A549 (cell line): ENCODE measurements at regions not wholly inside any gene's neighbourhood (a gene's known extent, or its start where the extent isn't known, plus 50 kb on each side); places are given as distances from the start of the nearest gene placed in this dataset.
"Not testable (repeated sequence)": the region's sequence is repeated elsewhere in the genome, so short reads cannot be mapped to it uniquely, and the experiment has no call there.

Experiments
- ATAC-seq, 2 experiments: fragments of 200-7000 bp in 1 of 2; fragments of >200 bp in 1 of 2; cut with Nextera tagmentation in 1 of 2; cut with Tn5 transposase in 1 of 2; 3 replicates each; pipeline versions ENCODE4 v1.8.0 to v1.9.1; 2018 to 2020; ENCODE audit warnings: mild to moderate bottlenecking in 1 of 2, moderate library complexity in 1 of 2
- CTCF ChIA-PET: fragments of 300-600 bp; sonication (Branson Sonifier 250); formaldehyde crosslinking; extraction: SDS; loops from one replicate; lab custom pipeline; 2021; ENCODE audit warnings: antibody characterized with exemption, inconsistent platforms; lab: Yijun Ruan, JAX
- POLR2A ChIA-PET: fragments of 350-600 bp; formaldehyde crosslinking; extraction: SDS; loops from one replicate; lab custom pipeline; 2021; ENCODE audit warnings: antibody characterized with exemption, inconsistent platforms; lab: Yijun Ruan, JAX
- DNase-seq, 2 experiments: peaks; one replicate each; pipeline versions ENCODE4 v3.0.0 to v3.0.0-alpha.2; 2011 to 2016; ENCODE audit warnings: low read depth in 1 of 2, low spot score in 1 of 2
- FAIRE-seq: peaks from 2 replicates; lab custom pipeline; 2011; peaks lifted over from hg19 to GRCh38; lab: Jason Lieb, UNC
- H3K27ac ChIP-seq, 2 experiments: fragments of >200 bp; sonication (Bioruptor Twin); formaldehyde crosslinking; 3 replicates each; pipeline ENCODE4 v1.5.1; 2016 to 2017
- H3K4me1 ChIP-seq: fragments of >200 bp; sonication (Bioruptor Twin); formaldehyde crosslinking; 3 replicates; pipeline ENCODE4 v1.6.1; 2016
- H3K4me2 ChIP-seq: fragments of >200 bp; sonication (Bioruptor Twin); formaldehyde crosslinking; 3 replicates; pipeline ENCODE4 v1.6.1; 2016
- H3K4me3 ChIP-seq: fragments of >200 bp; sonication (Bioruptor Twin); formaldehyde crosslinking; 3 replicates; pipeline ENCODE4 v1.5.1; 2016
- H3K9me3 ChIP-seq: fragments of >200 bp; sonication (Bioruptor Twin); formaldehyde crosslinking; 3 replicates; pipeline ENCODE4 v1.6.1; 2016
- WGBS: methylation state at CpG from one replicate; pipeline ENCODE4 v1.1.6; 2017; ENCODE audit errors: missing lambda C conversion rate; 5-methylcytosine and 5-hydroxymethylcytosine counted together

DNA sequence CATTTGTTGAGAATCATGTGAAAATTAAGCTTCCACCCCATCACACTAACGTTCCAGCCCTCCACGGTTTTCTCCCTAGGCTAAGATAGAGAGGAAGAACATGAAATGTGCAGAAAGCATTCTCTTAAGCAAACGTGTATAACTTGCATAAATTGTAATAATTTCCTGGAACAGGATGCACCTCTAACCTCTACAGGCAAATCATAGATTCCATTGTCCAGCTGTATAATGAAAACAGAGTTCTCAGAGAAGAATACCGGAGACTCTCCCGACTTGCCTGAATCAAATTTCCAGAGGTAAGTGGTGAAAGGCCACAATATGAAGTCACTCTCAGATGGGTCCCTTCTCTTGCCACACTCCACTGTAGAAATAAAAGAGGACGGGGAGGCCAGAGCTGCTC is 87.7 kb downstream of the PPIAL4A start:
- CTCF ChIA-PET, result not testable (repeated sequence)

DNA sequence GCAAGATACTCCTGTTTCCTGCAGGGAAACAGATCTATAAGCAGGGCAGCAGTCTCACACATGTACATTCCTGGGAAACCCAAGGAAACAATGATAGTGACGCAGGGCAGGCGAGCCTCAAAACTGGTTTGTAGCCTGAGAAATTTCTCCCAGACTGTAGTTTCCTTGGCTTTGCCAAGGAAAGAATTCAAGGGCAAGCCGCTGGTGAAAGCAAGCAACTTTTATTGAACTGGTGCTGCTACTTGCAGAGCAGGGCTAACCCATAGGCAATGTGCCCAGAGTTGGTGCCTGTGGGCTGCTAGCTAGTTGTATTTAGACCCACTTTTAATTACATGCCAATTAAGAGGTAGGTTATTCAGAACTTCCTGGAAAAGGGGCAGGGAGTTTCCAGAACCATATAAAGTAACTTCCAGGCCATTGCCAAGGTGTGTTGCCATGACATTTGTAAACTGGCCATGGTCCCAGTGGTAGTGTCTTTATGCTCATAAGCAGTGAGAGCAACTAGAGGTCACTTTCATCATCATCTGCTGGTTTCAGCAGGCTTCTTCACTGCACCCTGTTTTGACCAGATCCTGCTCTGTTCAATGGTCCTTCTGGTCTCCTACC is 92.0 kb downstream of the PPIAL4A start:
- CTCF ChIA-PET, H3K4me1 ChIP-seq, H3K4me2 ChIP-seq, H3K4me3 ChIP-seq, FAIRE-seq, DNase-seq, H3K27ac ChIP-seq, ATAC-seq, H3K9me3 ChIP-seq, POLR2A ChIA-PET: not testable (repeated sequence)
- 59% methylated on average over 3 of the region's 3 CpGs for WGBS

More for the DNA sequence above, 87.7 kb downstream of the PPIAL4A start:
- FAIRE-seq, H3K4me2 ChIP-seq, H3K9me3 ChIP-seq, POLR2A ChIA-PET, DNase-seq, H3K4me1 ChIP-seq, H3K4me3 ChIP-seq, ATAC-seq, H3K27ac ChIP-seq: not testable (repeated sequence)
- 16% methylated on average over 5 of the region's 6 CpGs for WGBS

DNA sequence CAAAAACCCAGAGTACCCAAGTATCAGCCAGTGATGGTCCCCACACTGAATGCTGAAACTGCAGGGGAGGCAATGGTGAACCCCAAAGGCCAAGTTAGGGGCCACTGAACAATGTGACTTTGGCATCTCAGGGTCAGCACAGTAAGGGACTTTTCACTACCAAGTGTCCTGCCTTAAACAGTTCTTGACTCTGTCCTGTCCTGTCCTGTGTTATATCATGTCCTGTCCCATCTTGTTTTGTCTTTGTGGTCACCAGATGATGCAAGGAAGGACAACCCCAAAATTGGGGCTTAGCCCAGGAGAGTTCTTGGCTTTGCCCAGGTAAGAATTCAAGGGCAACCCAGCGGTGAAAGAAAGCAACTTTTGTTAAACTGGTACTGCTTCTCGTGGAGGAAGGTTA is 105.0 kb downstream of the PPIAL4A start:
- WGBS, result no CpG with 5 or more reads among the region's 2 CpGs
- H3K4me3 ChIP-seq, FAIRE-seq, DNase-seq, H3K4me1 ChIP-seq, H3K9me3 ChIP-seq, H3K27ac ChIP-seq, POLR2A ChIA-PET, CTCF ChIA-PET, H3K4me2 ChIP-seq: not testable (repeated sequence)
- ATAC-seq, result 0 out of 6 replicates have a peak, but pooled peaks of 1 of the 2 experiments have one; percentile 19

DNA sequence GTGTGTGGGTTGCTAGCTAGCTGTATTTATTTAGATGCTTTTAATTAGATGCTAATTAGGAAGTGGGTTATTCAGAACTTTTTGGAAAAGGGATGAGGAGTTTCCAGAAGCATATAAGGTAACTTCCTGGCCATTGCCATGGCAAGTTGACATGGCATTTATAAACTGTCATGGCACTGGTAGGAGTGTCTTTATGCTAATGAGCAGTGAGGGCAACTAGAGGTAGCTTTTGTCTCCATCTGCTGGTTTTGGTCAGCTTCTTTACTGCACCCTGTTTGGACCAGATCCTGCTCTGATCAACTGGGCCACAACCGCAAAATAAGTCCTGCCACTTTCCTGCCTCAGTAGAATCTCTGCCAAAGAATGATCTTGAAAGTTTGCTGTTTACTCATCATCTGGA is 105.5 kb downstream of the PPIAL4A start:
- H3K4me2 ChIP-seq, H3K9me3 ChIP-seq, H3K27ac ChIP-seq, H3K4me3 ChIP-seq, DNase-seq, POLR2A ChIA-PET, H3K4me1 ChIP-seq, CTCF ChIA-PET, FAIRE-seq: not testable (repeated sequence)
- no CpG with 5 or more reads among the region's 1 CpG for WGBS
- peak; percentile 76 to 95; a peak in 5 of 6 replicates for ATAC-seq

DNA sequence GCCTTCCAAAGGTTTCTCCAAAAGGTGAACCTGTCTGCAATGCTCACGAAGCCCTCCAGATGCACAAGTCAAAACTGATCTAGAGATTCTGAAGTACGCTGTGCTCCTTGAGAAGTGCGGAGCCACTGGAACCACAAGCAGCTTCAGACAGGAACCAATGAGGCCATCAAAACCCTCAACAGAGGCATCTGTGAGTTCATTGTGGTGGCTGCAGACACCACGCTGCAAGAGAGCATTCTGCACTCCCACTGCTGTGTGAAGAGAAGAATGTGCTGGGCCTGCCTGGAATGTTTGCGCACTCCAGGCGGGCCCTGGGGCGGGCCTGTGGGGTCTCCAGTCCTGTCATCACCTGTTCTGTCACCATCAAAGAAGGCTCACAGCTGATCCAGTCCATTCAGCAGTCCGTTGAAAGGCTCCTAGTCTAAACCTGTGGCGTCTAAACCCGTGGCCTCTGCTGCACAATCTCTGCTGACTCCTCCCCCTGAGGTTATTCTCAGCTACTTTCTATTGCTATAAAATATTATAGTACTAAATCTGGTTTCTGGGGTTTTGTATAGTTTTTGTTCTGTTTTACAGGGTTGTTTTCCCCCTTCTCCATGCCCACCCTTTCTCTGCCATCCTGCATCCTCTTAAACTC is 111.6 kb downstream of the PPIAL4A start:
- H3K9me3 ChIP-seq, DNase-seq, FAIRE-seq, CTCF ChIA-PET, POLR2A ChIA-PET, H3K4me2 ChIP-seq, H3K4me1 ChIP-seq, H3K27ac ChIP-seq, H3K4me3 ChIP-seq: not testable (repeated sequence)
- 0 out of 6 replicates have a peak, but pooled peaks of 1 of the 2 experiments have one; percentile 19 for ATAC-seq
- no CpG with 5 or more reads among the region's 10 CpGs for WGBS

DNA sequence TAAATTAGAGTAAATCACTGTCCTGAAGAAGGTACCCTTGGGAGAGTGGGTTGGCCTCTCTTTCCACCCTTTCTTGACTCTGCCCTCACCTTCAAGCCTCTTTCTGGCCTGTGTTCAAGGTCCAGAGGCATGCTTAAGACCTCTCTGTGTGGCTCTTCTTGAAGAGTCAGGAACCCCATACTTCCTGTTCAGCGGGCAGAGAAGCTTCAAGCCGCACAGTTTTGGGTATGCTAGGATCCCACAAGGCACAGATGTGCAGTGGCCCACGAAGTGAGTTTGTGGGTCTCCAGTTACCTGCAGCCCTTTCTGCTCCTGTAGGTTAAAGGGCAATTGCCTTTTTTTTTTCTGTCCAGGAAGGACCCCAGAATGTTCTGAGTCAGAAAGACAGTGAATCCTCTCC is 113.7 kb downstream of the PPIAL4A start:
- H3K4me1 ChIP-seq, POLR2A ChIA-PET, FAIRE-seq, H3K9me3 ChIP-seq, H3K27ac ChIP-seq, H3K4me2 ChIP-seq, H3K4me3 ChIP-seq, DNase-seq, ATAC-seq, CTCF ChIA-PET: not testable (repeated sequence)
- no CpG with 5 or more reads among the region's 3 CpGs for WGBS

DNA sequence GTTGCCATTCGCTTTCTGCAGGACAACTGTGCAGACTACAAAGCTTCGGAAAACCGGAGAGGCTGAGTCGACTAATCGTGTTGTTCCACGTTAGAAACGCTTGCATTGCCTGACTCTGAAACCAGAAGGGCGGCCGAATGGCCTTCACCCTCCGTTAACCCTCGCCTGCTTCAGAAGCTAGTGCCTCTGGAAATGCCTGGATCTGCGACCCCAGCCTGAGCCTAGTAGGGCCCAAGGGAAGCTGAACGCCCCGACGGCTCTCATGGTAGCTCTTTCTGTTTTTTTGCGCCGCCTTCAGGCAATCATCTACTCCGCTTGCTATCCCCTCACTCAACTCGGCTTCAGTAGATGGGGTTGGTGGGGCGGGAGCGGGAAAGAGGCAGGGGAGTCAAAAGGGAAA is 117.3 kb downstream of the PPIAL4A start:
- H3K27ac ChIP-seq, DNase-seq, CTCF ChIA-PET, H3K4me2 ChIP-seq, ATAC-seq, POLR2A ChIA-PET, FAIRE-seq, H3K9me3 ChIP-seq, H3K4me1 ChIP-seq, H3K4me3 ChIP-seq: not testable (repeated sequence)
- 88% methylated on average over 14 of the region's 21 CpGs for WGBS

DNA sequence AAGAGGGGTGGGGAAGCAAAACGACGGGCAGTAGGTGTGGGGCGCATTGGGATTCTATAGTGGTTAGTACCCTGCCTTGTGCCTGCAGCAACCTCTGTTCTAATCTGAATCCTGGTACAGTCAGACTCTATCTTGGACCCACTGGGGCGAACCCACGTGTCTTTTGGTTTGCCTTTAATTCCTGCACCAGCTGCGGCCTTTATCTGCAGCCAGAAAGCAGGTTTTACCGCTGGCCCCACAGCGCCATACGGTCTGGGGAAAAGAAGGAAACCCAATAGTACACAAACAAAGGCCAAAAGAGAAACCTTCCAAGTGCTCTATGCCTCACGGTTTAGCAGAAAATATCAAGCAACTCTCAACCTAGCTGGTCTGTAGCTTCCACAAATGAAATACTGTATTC is 118.2 kb downstream of the PPIAL4A start:
- FAIRE-seq, POLR2A ChIA-PET, ATAC-seq, H3K4me3 ChIP-seq, H3K27ac ChIP-seq, H3K4me1 ChIP-seq, H3K4me2 ChIP-seq, DNase-seq, H3K9me3 ChIP-seq, CTCF ChIA-PET: not testable (repeated sequence)
- WGBS, result 86% methylated on average over 8 of the region's 10 CpGs

DNA sequence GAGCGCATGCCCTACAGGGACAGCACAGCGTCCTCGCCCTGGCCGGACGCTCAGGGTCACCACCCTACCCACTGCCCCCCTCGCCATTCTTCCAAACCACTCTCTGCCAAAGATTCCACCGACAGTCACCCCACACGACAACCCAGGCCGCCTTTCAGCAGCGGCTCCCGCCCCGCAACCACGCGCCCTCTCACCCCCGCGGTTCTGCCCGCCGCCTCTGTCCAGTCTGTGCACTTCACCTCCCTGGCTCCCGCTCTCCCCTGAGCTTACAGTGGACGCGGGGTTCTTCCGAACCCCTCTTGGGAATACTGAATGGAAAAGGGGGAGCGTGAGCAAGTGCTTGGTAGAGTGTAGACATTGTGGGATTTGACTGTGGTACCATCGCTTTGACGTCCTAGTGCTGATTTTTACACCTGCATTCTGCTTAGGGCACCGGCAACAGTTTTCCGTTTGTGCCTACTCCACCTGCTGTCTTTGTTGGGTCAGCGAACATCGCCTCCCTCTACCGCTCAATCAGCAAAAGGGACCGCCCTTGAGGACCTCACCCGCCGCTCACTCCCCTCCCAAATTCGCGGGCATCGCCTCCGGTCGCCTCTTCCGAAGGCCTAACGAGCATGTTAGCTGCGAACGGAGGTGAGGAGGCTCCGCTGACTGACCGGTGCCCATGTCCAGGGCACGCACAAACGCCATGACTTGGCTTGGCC is 119.1 kb downstream of the PPIAL4A start:
- 0 out of 6 replicates have a peak, but pooled peaks of 1 of the 2 experiments have one; percentile 41 for ATAC-seq
- peak overlapping the region; percentile 33; the same call in 1 of the 3 replicates for H3K4me3 ChIP-seq
- WGBS, result 44% methylated on average over 12 of the region's 46 CpGs

DNA sequence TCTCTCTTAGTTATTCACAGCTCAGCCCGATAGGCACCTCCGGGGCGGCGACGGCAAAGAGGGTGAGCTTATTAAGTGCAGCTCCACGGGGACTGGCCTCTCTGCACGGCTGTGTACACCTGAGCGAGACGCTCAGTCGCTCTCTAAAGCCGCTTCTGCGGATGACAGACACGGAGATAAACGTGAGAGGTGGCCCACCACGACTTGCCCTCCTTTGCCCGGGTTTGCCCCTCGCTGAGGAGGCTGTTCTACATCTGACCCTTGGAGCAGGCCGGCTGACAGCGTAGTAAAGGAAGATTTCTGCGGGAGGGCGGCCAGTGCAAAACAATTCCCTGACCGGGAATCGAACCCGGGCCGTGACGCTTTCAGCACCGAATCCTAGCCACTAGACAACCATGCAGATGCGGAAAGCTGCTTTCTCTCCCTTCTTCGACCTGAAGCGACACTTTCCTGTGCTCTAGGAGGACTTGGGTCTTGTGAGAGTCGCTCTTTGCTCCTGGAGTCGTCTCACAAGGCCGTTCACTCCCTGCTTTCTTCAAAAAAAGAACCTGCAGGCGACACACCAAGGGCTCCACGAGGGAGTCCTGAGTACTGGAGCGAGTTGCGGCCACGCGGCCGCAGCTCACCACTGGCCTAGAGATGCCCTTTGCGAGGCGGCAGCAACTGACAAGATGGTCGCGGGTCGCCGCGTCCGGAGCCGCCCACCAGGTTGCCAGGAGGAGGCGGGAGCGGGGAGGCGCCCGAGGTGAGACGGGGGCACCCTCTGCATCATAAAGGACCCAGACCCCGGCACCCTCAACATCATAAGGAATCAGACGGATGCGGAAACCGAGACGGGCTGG is 119.9 kb downstream of the PPIAL4A start:
- POLR2A ChIA-PET, FAIRE-seq, CTCF ChIA-PET, H3K4me1 ChIP-seq, H3K9me3 ChIP-seq, H3K27ac ChIP-seq: not testable (repeated sequence)
- WGBS, result 65% methylated on average over 25 of the region's 59 CpGs
- H3K4me3 ChIP-seq, result peak overlapping the region; percentile 33; the same call in 1 of the 3 replicates
- H3K4me2 ChIP-seq, result peak overlapping the region; percentile 48
- ATAC-seq (peak; percentile 49 to 73; a peak in 5 of 6 replicates), DNase-seq (peak; percentile 0 to 10)

More for the DNA sequence above, 119.1 kb downstream of the PPIAL4A start:
- peak overlapping the region; percentile 48 for H3K4me2 ChIP-seq
- POLR2A ChIA-PET, H3K9me3 ChIP-seq, H3K4me1 ChIP-seq, H3K27ac ChIP-seq, CTCF ChIA-PET, DNase-seq, FAIRE-seq: not testable (repeated sequence)
